ENCODE measurements at regions not wholly inside any gene's neighbourhood (a gene's known extent, or its start where the extent isn't known, plus 50 kb on each side); places are given as distances from the start of the nearest gene placed in this dataset.

DNA sequence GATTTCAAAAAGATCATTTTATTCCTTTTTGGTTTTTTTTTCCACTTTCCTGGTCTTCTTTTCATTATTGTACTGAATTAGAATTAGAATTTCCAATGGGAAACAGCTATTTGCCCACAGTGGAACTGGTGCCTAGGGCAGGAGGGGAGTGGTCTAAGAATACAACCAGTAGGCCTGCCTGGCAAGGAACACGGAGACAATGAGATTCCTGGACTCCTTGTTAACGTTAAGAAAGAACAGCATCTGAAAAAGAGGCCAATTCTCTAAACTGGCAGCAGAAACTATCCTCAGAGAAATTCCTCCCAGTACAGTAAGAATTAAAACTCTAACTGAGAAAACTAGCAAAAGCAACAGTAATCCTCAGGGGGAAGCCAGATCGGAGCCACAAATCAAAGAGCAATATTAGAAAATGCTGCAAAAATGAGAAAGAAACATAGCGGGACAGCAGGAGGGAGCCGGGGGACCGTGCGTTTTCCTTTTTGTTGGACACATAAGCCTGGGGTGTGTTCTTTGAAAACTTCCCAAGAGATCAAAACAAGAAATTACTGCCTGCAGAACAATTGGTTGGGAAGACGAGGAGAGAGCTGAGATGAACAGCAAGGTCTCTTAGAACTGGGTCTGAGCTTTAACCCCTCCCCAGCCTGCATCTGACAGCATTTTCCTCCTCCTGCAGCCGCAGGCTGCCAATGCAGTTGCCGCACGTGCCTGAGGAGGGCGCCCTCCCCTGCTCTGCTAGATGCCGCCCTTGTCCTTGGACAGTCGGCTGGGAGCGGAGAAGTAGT is 776.0 kb downstream of the TSN start:
- Histone ChIP-seq H2BK15ac (ENCODE audit: low read length) (no peak overlapping the region), H3K4me2 (ENCODE audit: insufficient read depth in 1 of 2, low read depth in 2 of 2, low read length in 2 of 2) (no peak overlapping the region), H3K18ac (ENCODE audit: extremely low read depth, low read length) (no peak overlapping the region), H3K56ac (replicated peaks; ENCODE audit: insufficient read length, low read depth, low read length) (no peak overlapping the region), H3K23me2 (ENCODE audit: low read depth, low read length) (no peaks in the 10 kb centered on the region), H3K4me1 (replicated peaks in 1 of 4; ENCODE audit: control insufficient read depth in 3 of 4, insufficient read depth in 4 of 4, low read length in 3 of 4) (peaks cover 0 to 5% (median 0%) of the 10 kb centered on the region in 4 experiments; a peak in 4 of 7 replicates), H4K5ac (ENCODE audit: insufficient read length, low read depth, low read length) (no peak overlapping the region), H2AFZ (ENCODE audit: low read length) (peak overlapping the region; percentile 30; the same call in 1 of the 2 replicates), H4K8ac (ENCODE audit: extremely low read depth, insufficient read depth, low read length) (no peak overlapping the region), H3K36me3 (ENCODE audit: control insufficient read depth in 2 of 4, insufficient read depth in 4 of 4, low read length in 3 of 4) (no peaks in the 10 kb centered on the region), H3K9me3 (ENCODE audit: insufficient read depth in 2 of 2, low read depth in 1 of 2, low read length in 1 of 2) (no peaks in the 10 kb centered on the region), H2BK12ac (ENCODE audit: low read depth, low read length) (peak overlapping the region; percentile 39; the same call in 1 of the 2 replicates), H3K79me2 (ENCODE audit: control insufficient read depth in 1 of 2, insufficient read depth in 2 of 2, low read length in 2 of 2) (no peaks in the 10 kb centered on the region), H3K27ac (ENCODE audit: low read depth, low read length) (no peak overlapping the region), H3K9ac (replicated peaks in 1 of 4; ENCODE audit: extremely low read depth in 1 of 4, low read depth in 3 of 4, low read length in 3 of 4) (no peak overlapping the region), H3K4me3 (ENCODE audit: extremely low read depth in 1 of 4, insufficient read depth in 2 of 4, low read depth in 3 of 4, low read length in 4 of 4) (no peak overlapping the region), H3K14ac (ENCODE audit: insufficient read length) (no peak overlapping the region), H3K27me3 (replicated peaks in 1 of 4; ENCODE audit: control insufficient read depth in 3 of 4, extremely low read depth in 1 of 4, insufficient read depth in 3 of 4, low read length in 3 of 4) (no peaks in the 10 kb centered on the region), H3K4ac (replicated peaks; ENCODE audit: insufficient read length, low read depth, low read length) (no peak overlapping the region), H4K20me1 (replicated peaks in 1 of 2; ENCODE audit: control insufficient read depth in 1 of 2, insufficient read depth in 2 of 2, low read length in 2 of 2) (no peaks in the 10 kb centered on the region), H4K91ac (replicated peaks; ENCODE audit: insufficient read length, low read length) (no peak overlapping the region), H3K23ac (ENCODE audit: insufficient read length) (no peak overlapping the region), H2AK5ac (ENCODE audit: low read depth, low read length) (no peak overlapping the region), H3K79me1 (ENCODE audit: low read depth, low read length) (no peaks in the 10 kb centered on the region), H2BK20ac (ENCODE audit: low read length) (0 out of 2 replicates have a peak overlapping the region, but pooled peaks have one; percentile 28), H2BK5ac (ENCODE audit: low read depth, low read length) (no peak overlapping the region), H2BK120ac (replicated peaks; ENCODE audit: low read depth, low read length) (no peak overlapping the region)
- FAIRE-seq (peak; percentile 70), DNase-seq (ENCODE audit: low read depth in 1 of 2, low spot score in 2 of 2) (peak; percentile 53 to 98)
- POLR2A ChIA-PET (ENCODE audit: partially characterized antibody): no interaction called here
- 49% methylated on average over 15 of the region's 15 CpGs; no CpG with 5 or more reads in 1 of the 2 experiments for WGBS, 2 experiments (ENCODE audit: extremely low coverage in 1 of 2, insufficient coverage in 1 of 2, insufficient read length in 1 of 2, insufficient replicate concordance in 2 of 2, low coverage in 1 of 2, low lambda C conversion rate in 2 of 2, missing lambda C conversion rate in 1 of 2)
- CTCF ChIA-PET (ENCODE audit: partially characterized antibody): interaction anchor here (0.6 to 2.8 kb wide), 36 partner anchors 10 to 957 kb away, joined by 3 to 38 read pairs (median 3); no protein-coding TSS in a partner anchor
- TF ChIP-seq TEAD4 (IDR thresholded peaks at IDR 0.05; ENCODE audit: low read depth, low read length) (peak; percentile 61), SP2 (IDR thresholded peaks at IDR 0.05; ENCODE audit: low read length) (no peak), GABPA (IDR thresholded peaks at IDR 0.05; ENCODE audit: borderline replicate concordance, insufficient read depth, low read length) (no peak), CBX5 (IDR thresholded peaks at IDR 0.05; ENCODE audit: low read depth, low read length) (no peak), POLR2A (IDR thresholded peaks at IDR 0.05; ENCODE audit: control extremely low read depth in 1 of 2, low read depth in 2 of 2, low read length in 2 of 2) (no peak), RAD21 (IDR thresholded peaks at IDR 0.05 in 1 of 2, conservative IDR thresholded peaks at IDR 0.05 in 1 of 2; ENCODE audit: low read depth in 2 of 2, low read length in 2 of 2) (peak; percentile 94)
- TF ChIP-seq, protein P1, sequence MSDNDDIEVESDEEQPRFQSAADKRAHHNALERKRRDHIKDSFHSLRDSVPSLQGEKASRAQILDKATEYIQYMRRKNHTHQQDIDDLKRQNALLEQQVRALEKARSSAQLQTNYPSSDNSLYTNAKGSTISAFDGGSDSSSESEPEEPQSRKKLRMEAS (IDR thresholded peaks at IDR 0.05): peak; percentile 79
- TF ChIP-seq, protein P2, sequence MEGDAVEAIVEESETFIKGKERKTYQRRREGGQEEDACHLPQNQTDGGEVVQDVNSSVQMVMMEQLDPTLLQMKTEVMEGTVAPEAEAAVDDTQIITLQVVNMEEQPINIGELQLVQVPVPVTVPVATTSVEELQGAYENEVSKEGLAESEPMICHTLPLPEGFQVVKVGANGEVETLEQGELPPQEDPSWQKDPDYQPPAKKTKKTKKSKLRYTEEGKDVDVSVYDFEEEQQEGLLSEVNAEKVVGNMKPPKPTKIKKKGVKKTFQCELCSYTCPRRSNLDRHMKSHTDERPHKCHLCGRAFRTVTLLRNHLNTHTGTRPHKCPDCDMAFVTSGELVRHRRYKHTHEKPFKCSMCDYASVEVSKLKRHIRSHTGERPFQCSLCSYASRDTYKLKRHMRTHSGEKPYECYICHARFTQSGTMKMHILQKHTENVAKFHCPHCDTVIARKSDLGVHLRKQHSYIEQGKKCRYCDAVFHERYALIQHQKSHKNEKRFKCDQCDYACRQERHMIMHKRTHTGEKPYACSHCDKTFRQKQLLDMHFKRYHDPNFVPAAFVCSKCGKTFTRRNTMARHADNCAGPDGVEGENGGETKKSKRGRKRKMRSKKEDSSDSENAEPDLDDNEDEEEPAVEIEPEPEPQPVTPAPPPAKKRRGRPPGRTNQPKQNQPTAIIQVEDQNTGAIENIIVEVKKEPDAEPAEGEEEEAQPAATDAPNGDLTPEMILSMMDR (IDR thresholded peaks at IDR 0.05; ENCODE audit: control extremely low read depth in 1 of 3, insufficient read depth in 1 of 3, low read depth in 1 of 3, low read length in 3 of 3): peak; percentile 88 to 100 (median 99)
